HK-2 (cell line): ENCODE measurements at regions not wholly inside any gene's neighbourhood (a gene's known extent, or its start where the extent isn't known, plus 50 kb on each side); places are given as distances from the start of the nearest gene placed in this dataset.
"Not testable (repeated sequence)": the region's sequence is repeated elsewhere in the genome, so short reads cannot be mapped to it uniquely, and the experiment has no call there.

ENCODE experiments used
- DNase-seq: peaks from one replicate; pipeline ENCODE4 v3.0.0-alpha.2; 2018; ENCODE audit not compliant: unreplicated experiment

GRCh38 chr7:17557251-17557671, 258.8 kb downstream of the AHR start:
- no peak for DNase-seq

- DNase-seq = no peak
Observed at GRCh38 chr7:17558135-17558534, 259.7 kb downstream of the AHR start.

GRCh38 chr7:17558558-17559332, 260.3 kb downstream of the AHR start:
- no peak for DNase-seq

- no peak for DNase-seq
Observed at GRCh38 chr7:17559388-17559787, 260.9 kb downstream of the AHR start.

GRCh38 chr7:17560516-17560915, 262.1 kb downstream of the AHR start:
- DNase-seq = no peak

GRCh38 chr7:17560966-17561365, 262.5 kb downstream of the AHR start:
- no peak for DNase-seq

GRCh38 chr7:17564678-17565212, 266.3 kb downstream of the AHR start:
- DNase-seq = no peak

GRCh38 chr7:17580141-17580540, 281.7 kb downstream of the AHR start:
- DNase-seq = no peak

- no peak for DNase-seq
Observed at GRCh38 chr7:17580856-17581255, 282.4 kb downstream of the AHR start.

- DNase-seq = no peak
Observed at GRCh38 chr7:17581301-17581700, 282.8 kb downstream of the AHR start.

- not testable (repeated sequence) for DNase-seq
Observed at GRCh38 chr7:17582696-17583095, 284.2 kb downstream of the AHR start.

GRCh38 chr7:17583786-17584185, 285.3 kb downstream of the AHR start:
- DNase-seq = no peak

- DNase-seq = no peak
Observed at GRCh38 chr7:17584822-17585221, 286.4 kb downstream of the AHR start.

- DNase-seq = no peak
Observed at GRCh38 chr7:17586711-17587110, 288.3 kb downstream of the AHR start.

GRCh38 chr7:17588730-17589129, 290.3 kb downstream of the AHR start:
- no peak for DNase-seq

GRCh38 chr7:17589671-17590070, 291.2 kb downstream of the AHR start:
- no peak for DNase-seq

GRCh38 chr7:17590221-17590620, 291.8 kb downstream of the AHR start:
- no peak for DNase-seq

- no peak for DNase-seq
Observed at GRCh38 chr7:17593819-17594419, 295.5 kb downstream of the AHR start.

GRCh38 chr7:17595546-17595945, 297.1 kb downstream of the AHR start:
- no peak for DNase-seq

GRCh38 chr7:17598305-17598704, 299.9 kb downstream of the AHR start:
- DNase-seq = no peak

- DNase-seq = no peak
Observed at GRCh38 chr7:17598846-17599245, 300.4 kb downstream of the AHR start.

GRCh38 chr7:17599733-17600339, 301.4 kb downstream of the AHR start:
- DNase-seq = no peak

GRCh38 chr7:17600340-17600752, 301.9 kb downstream of the AHR start:
- peak; percentile 8 for DNase-seq
